Smooth muscle cell (in vitro differentiated cells): ENCODE measurements at regions not wholly inside any gene's neighbourhood (a gene's known extent, or its start where the extent isn't known, plus 50 kb on each side); places are given as distances from the start of the nearest gene placed in this dataset.

Experiments used
- DNase-seq: peaks from one replicate; lab custom pipeline; 2025; ENCODE audit not compliant: unreplicated experiment; lab: John Stamatoyannopoulos, UW
- H2AFZ ChIP-seq: fragments of 200-600 bp; sonication (generic); 2 replicates; pipeline ENCODE4 v1.6.0; 2016; ENCODE audit warnings: antibody characterized with exemption, low read depth, mild to moderate bottlenecking
- H3F3A ChIP-seq: fragments of 200-600 bp; sonication (generic); 2 replicates; pipeline ENCODE4 v1.6.0; 2017; ENCODE audit warnings: antibody characterized with exemption, low read depth
- H3K27ac ChIP-seq: fragments of 200-600 bp; sonication (generic); 2 replicates; pipeline ENCODE4 v1.5.1; 2016; ENCODE audit warnings: low read depth, mild to moderate bottlenecking
- H3K27me3 ChIP-seq: fragments of 200-600 bp; sonication (generic); 2 replicates; pipeline ENCODE4 v1.6.1; 2016; ENCODE audit warnings: low read depth, mild to moderate bottlenecking
- H3K36me3 ChIP-seq: fragments of 200-600 bp; sonication (generic); 2 replicates; pipeline ENCODE4 v1.5.1; 2016; ENCODE audit warnings: low read depth
- H3K4me1 ChIP-seq: fragments of 200-600 bp; sonication (generic); 2 replicates; pipeline ENCODE4 v1.5.1; 2016; ENCODE audit warnings: low read depth
- H3K4me2 ChIP-seq: fragments of 200-600 bp; sonication (generic); 2 replicates; pipeline ENCODE4 v1.6.0; 2016; ENCODE audit warnings: mild to moderate bottlenecking
- H3K4me3 ChIP-seq: fragments of 200-600 bp; sonication (generic); 2 replicates; pipeline ENCODE4 v1.5.1; 2016; ENCODE audit warnings: mild to moderate bottlenecking
- H3K79me2 ChIP-seq: fragments of 200-600 bp; sonication (generic); 2 replicates; pipeline ENCODE4 v1.6.0; 2016; ENCODE audit warnings: low read depth, mild to moderate bottlenecking
- H3K9ac ChIP-seq: fragments of 200-600 bp; sonication (generic); 2 replicates; pipeline ENCODE4 v1.6.0; 2016; ENCODE audit warnings: low read depth
- H3K9me3 ChIP-seq: fragments of 200-600 bp; sonication (generic); replicated peaks from 2 replicates; pipeline ENCODE4 v1.5.1; 2016; ENCODE audit warnings: low read depth
- H4K20me1 ChIP-seq: fragments of 200-600 bp; sonication (generic); 2 replicates; pipeline ENCODE4 v1.6.0; 2016; ENCODE audit warnings: low read depth
- CTCF ChIP-seq: fragments of 200-600 bp; sonication (generic); IDR thresholded peaks from 2 replicates; pipeline ENCODE4 v1.5.1; 2017; ENCODE audit warnings: borderline replicate concordance, mild to moderate bottlenecking, antibody characterized with exemption; ENCODE audit not compliant: insufficient read depth, poor library complexity, severe bottlenecking
- WGBS: methylation state at CpG from one replicate; pipeline ENCODE4 v1.1.7; 2016; ENCODE audit warnings: low lambda C conversion rate; 5-methylcytosine and 5-hydroxymethylcytosine counted together

DNA sequence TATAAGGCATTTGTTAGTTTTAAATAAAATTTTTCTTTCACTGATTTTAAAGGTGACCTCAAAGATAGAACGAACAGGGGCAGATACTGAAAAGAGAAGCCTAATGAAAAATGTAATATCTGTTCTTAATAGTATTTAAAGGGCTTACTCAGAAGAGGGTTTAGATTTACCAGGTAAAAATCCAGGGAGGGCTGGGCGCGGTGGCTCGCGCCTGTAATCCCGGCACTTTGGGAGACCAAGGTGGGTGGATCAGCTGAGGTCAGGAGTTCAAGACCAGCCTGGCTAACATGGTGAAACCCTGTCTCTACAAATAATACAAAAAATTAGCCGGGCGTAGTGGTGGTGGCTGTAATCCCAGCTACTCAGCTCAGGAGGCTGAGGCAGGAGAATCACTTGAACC, 108.3 kb upstream of the CNTNAP2 start:
- TF ChIP-seq CTCF = no peak
- no peaks in the 10 kb centered on the region for H3K4me1 ChIP-seq
- H3K79me2 ChIP-seq = no peaks in the 10 kb centered on the region
- H3K36me3 ChIP-seq = no peaks in the 10 kb centered on the region
- no peaks in the 10 kb centered on the region for H3F3A ChIP-seq
- no peak overlapping the region for H3K27ac ChIP-seq
- 91% methylated on average over 8 of the region's 8 CpGs for WGBS
- H3K27me3 ChIP-seq = no peaks in the 10 kb centered on the region
- no peak overlapping the region for H3K9ac ChIP-seq
- no peak overlapping the region for H2AFZ ChIP-seq
- H3K4me3 ChIP-seq = no peak overlapping the region
- H4K20me1 ChIP-seq = no peaks in the 10 kb centered on the region
- no peak overlapping the region for H3K4me2 ChIP-seq
- no peaks in the 10 kb centered on the region for H3K9me3 ChIP-seq
- DNase-seq = no peak

DNA sequence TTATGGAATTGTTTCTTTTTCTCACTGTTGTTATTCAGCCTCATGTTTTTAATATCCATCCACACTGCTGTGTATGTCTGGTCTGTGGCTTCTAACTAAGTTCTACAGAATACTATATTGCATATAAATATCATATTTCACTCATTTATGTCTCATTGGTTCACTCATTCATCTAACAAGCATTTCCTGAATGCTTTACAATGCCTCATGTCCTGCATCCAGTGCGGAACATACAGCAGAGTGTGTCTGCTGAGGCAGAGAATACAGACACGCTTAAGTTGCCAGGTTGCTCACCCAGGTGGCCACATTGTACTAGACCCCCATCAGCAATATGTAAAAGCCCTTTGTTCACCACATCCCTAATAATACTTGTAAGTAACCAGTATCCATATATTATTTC, 111.8 kb upstream of the CNTNAP2 start:
- Histone ChIP-seq H3K4me1 (no peaks in the 10 kb centered on the region), H3K4me2 (no peak overlapping the region), H3K27ac (no peak overlapping the region), H3K27me3 (no peaks in the 10 kb centered on the region), H4K20me1 (no peaks in the 10 kb centered on the region), H3F3A (no peaks in the 10 kb centered on the region), H3K79me2 (no peaks in the 10 kb centered on the region), H2AFZ (no peak overlapping the region), H3K9me3 (no peaks in the 10 kb centered on the region), H3K36me3 (no peaks in the 10 kb centered on the region), H3K9ac (no peak overlapping the region), H3K4me3 (no peak overlapping the region)
- no peak for TF ChIP-seq CTCF
- no peak for DNase-seq
- 84% methylated on average over 2 of the region's 2 CpGs for WGBS

DNA sequence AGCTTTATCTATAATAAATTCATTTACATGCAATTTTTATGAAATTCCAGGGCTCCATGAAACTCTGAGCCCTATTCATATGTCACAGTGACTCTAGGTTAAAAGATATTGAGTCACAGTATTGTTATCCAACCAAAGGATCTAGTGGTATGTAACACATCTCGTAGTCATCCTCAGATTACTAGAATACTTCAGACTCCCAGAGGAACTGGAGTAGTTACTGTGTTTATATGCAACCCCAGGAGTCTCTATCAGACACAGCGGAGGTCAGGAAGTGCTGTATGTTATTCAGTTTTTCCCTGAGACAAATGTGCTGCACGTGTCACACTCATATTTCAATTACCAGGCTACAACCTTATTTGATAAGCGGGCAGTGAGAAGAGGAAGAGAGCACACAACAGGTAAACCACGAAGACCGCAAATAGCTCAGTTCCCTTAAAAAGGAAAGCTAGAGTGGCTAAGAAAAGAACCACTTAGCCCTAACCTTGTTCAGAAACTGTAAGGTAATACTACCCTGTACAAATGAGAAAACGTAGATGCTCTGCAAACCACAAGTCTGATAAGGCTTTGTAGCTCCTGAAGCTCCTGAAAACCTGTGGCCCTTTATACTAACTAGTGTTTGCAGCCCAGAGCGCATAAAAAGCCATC, 114.0 kb upstream of the CNTNAP2 start:
- no peak overlapping the region for H3K27ac ChIP-seq
- H3K4me1 ChIP-seq = no peaks in the 10 kb centered on the region
- no peak overlapping the region for H3K4me3 ChIP-seq
- no peak for TF ChIP-seq CTCF
- WGBS = 81% methylated on average over 8 of the region's 8 CpGs
- no peak overlapping the region for H3K4me2 ChIP-seq
- DNase-seq = no peak
- no peaks in the 10 kb centered on the region for H3K27me3 ChIP-seq
- no peaks in the 10 kb centered on the region for H3F3A ChIP-seq
- H3K9me3 ChIP-seq = no peaks in the 10 kb centered on the region
- no peaks in the 10 kb centered on the region for H3K36me3 ChIP-seq
- H2AFZ ChIP-seq = no peak overlapping the region
- no peaks in the 10 kb centered on the region for H3K79me2 ChIP-seq
- H4K20me1 ChIP-seq = no peaks in the 10 kb centered on the region
- no peak overlapping the region for H3K9ac ChIP-seq

GRCh38 chr7:146002008-146002407, 114.6 kb upstream of the CNTNAP2 start:
- no peaks in the 10 kb centered on the region for H3K27me3 ChIP-seq
- no peaks in the 10 kb centered on the region for H3F3A ChIP-seq
- no peak for DNase-seq
- H4K20me1 ChIP-seq = no peaks in the 10 kb centered on the region
- no peak overlapping the region for H3K4me2 ChIP-seq
- no peaks in the 10 kb centered on the region for H3K79me2 ChIP-seq
- no peak overlapping the region for H3K27ac ChIP-seq
- no peak overlapping the region for H2AFZ ChIP-seq
- H3K9ac ChIP-seq = no peak overlapping the region
- TF ChIP-seq CTCF = no peak
- H3K9me3 ChIP-seq = no peaks in the 10 kb centered on the region
- H3K4me1 ChIP-seq = no peaks in the 10 kb centered on the region
- H3K36me3 ChIP-seq = no peaks in the 10 kb centered on the region
- H3K4me3 ChIP-seq = no peak overlapping the region
